Activated CD4-positive, alpha-beta T cell treated with anti-CD3 and anti-CD28 coated beads, Interleukin-2, amount 10 ng/mL, durations not matched to agents 24 days and 14 days (primary cell): ENCODE measurements at regions not wholly inside any gene's neighbourhood (a gene's known extent, or its start where the extent isn't known, plus 50 kb on each side); places are given as distances from the start of the nearest gene placed in this dataset.
"Not testable (repeated sequence)": the region's sequence is repeated elsewhere in the genome, so short reads cannot be mapped to it uniquely, and the experiment has no call there.

Source experiments
- DNase-seq: peaks from one replicate; pipeline ENCODE4 v3.0.0; 2022
- H3K27ac Mint-ChIP-seq: one replicate; pipeline ENCODE4 v1.8.0; 2022; ENCODE audit warnings: mild to moderate bottlenecking, mixed read lengths
- H3K27me3 Mint-ChIP-seq: one replicate; pipeline ENCODE4 v1.8.0; 2022; ENCODE audit warnings: mixed read lengths
- H3K36me3 Mint-ChIP-seq: one replicate; pipeline ENCODE4 v1.8.0; 2022; ENCODE audit warnings: low read depth, mild to moderate bottlenecking, mixed read lengths
- H3K4me1 Mint-ChIP-seq: one replicate; pipeline ENCODE4 v1.8.0; 2021; ENCODE audit warnings: mixed read lengths
- H3K4me3 Mint-ChIP-seq: one replicate; pipeline ENCODE4 v1.8.0; 2022; ENCODE audit warnings: mild to moderate bottlenecking, moderate library complexity, mixed read lengths
- H3K9me3 Mint-ChIP-seq: one replicate; pipeline ENCODE4 v1.8.0; 2021; ENCODE audit warnings: mixed read lengths
- intact Hi-C: fragments of 100-400 bp; cut with micrococcal nuclease; formaldehyde crosslinking; loops from one replicate; pipeline ENCODE4 v1.15.1; 2023

- H3K36me3 Mint-ChIP-seq, result no peaks in the 10 kb centered on the region
- no peak overlapping the region for H3K27ac Mint-ChIP-seq
- H3K4me3 Mint-ChIP-seq, result no peak overlapping the region
- DNase-seq, result no peak
- peaks cover 4% of the 10 kb centered on the region for H3K27me3 Mint-ChIP-seq
- intact Hi-C loops, result no loop called here
- H3K4me1 Mint-ChIP-seq, result peaks cover under 1% of the 10 kb centered on the region
- H3K9me3 Mint-ChIP-seq, result no peaks in the 10 kb centered on the region
These were observed 130.3 kb upstream of the ZPLD1 start for GRCh38 chr3:102304550-102304949.

GRCh38 chr3:102307442-102307841 lies 127.4 kb upstream of the ZPLD1 start:
- H3K9me3 Mint-ChIP-seq, result no peaks in the 10 kb centered on the region
- no peak overlapping the region for H3K4me3 Mint-ChIP-seq
- no peaks in the 10 kb centered on the region for H3K36me3 Mint-ChIP-seq
- intact Hi-C loops, result no loop called here
- no peak for DNase-seq
- no peaks in the 10 kb centered on the region for H3K4me1 Mint-ChIP-seq
- peaks cover 16% of the 10 kb centered on the region for H3K27me3 Mint-ChIP-seq
- H3K27ac Mint-ChIP-seq, result no peak overlapping the region

GRCh38 chr3:102329066-102329465 lies 105.7 kb upstream of the ZPLD1 start:
- Mint-ChIP-seq H3K9me3 (no peaks in the 10 kb centered on the region), H3K27ac (no peak overlapping the region), H3K4me3 (no peak overlapping the region), H3K36me3 (no peaks in the 10 kb centered on the region), H3K4me1 (no peaks in the 10 kb centered on the region), H3K27me3 (peaks cover 7% of the 10 kb centered on the region)
- intact Hi-C loops, result no loop called here
- no peak for DNase-seq

GRCh38 chr3:102329561-102329960 lies 105.3 kb upstream of the ZPLD1 start:
- intact Hi-C loops, result no loop called here
- H3K36me3 Mint-ChIP-seq, result no peaks in the 10 kb centered on the region
- H3K4me1 Mint-ChIP-seq, result no peaks in the 10 kb centered on the region
- no peaks in the 10 kb centered on the region for H3K9me3 Mint-ChIP-seq
- no peak overlapping the region for H3K4me3 Mint-ChIP-seq
- no peak for DNase-seq
- H3K27ac Mint-ChIP-seq, result no peak overlapping the region
- H3K27me3 Mint-ChIP-seq, result peaks cover 7% of the 10 kb centered on the region

GRCh38 chr3:102332205-102332604 lies 102.6 kb upstream of the ZPLD1 start:
- no peaks in the 10 kb centered on the region for H3K4me1 Mint-ChIP-seq
- H3K4me3 Mint-ChIP-seq, result no peak overlapping the region
- peaks cover 7% of the 10 kb centered on the region for H3K27me3 Mint-ChIP-seq
- intact Hi-C loops, result no loop called here
- H3K36me3 Mint-ChIP-seq, result no peaks in the 10 kb centered on the region
- DNase-seq, result no peak
- no peaks in the 10 kb centered on the region for H3K9me3 Mint-ChIP-seq
- no peak overlapping the region for H3K27ac Mint-ChIP-seq

- H3K4me1 Mint-ChIP-seq, result no peaks in the 10 kb centered on the region
- H3K9me3 Mint-ChIP-seq, result no peaks in the 10 kb centered on the region
- H3K27me3 Mint-ChIP-seq, result peaks cover 9% of the 10 kb centered on the region
- no peak overlapping the region for H3K27ac Mint-ChIP-seq
- H3K36me3 Mint-ChIP-seq, result no peaks in the 10 kb centered on the region
- intact Hi-C loops, result no loop called here
- H3K4me3 Mint-ChIP-seq, result no peak overlapping the region
- DNase-seq, result no peak
These were observed 101.9 kb upstream of the ZPLD1 start for GRCh38 chr3:102332934-102333333.

GRCh38 chr3:102336130-102336529 lies 98.7 kb upstream of the ZPLD1 start:
- no peak overlapping the region for H3K27ac Mint-ChIP-seq
- intact Hi-C loops, result no loop called here
- peaks cover 7% of the 10 kb centered on the region for H3K27me3 Mint-ChIP-seq
- DNase-seq, result no peak
- no peaks in the 10 kb centered on the region for H3K9me3 Mint-ChIP-seq
- H3K4me1 Mint-ChIP-seq, result no peaks in the 10 kb centered on the region
- H3K4me3 Mint-ChIP-seq, result no peak overlapping the region
- no peaks in the 10 kb centered on the region for H3K36me3 Mint-ChIP-seq

GRCh38 chr3:102339671-102340070 lies 95.1 kb upstream of the ZPLD1 start:
- Mint-ChIP-seq H3K9me3 (no peaks in the 10 kb centered on the region), H3K27me3 (peaks cover 11% of the 10 kb centered on the region), H3K27ac (no peak overlapping the region), H3K36me3 (no peaks in the 10 kb centered on the region), H3K4me1 (no peaks in the 10 kb centered on the region), H3K4me3 (no peak overlapping the region)
- intact Hi-C loops, result no loop called here
- DNase-seq, result no peak

GRCh38 chr3:102346897-102347296 lies 87.9 kb upstream of the ZPLD1 start:
- H3K27ac Mint-ChIP-seq, result no peak overlapping the region
- H3K9me3 Mint-ChIP-seq, result no peaks in the 10 kb centered on the region
- H3K4me1 Mint-ChIP-seq, result no peaks in the 10 kb centered on the region
- peaks cover 8% of the 10 kb centered on the region for H3K27me3 Mint-ChIP-seq
- no peak for DNase-seq
- intact Hi-C loops, result no loop called here
- no peak overlapping the region for H3K4me3 Mint-ChIP-seq
- no peaks in the 10 kb centered on the region for H3K36me3 Mint-ChIP-seq

GRCh38 chr3:102348904-102349303 lies 85.9 kb upstream of the ZPLD1 start:
- no peaks in the 10 kb centered on the region for H3K4me1 Mint-ChIP-seq
- H3K27ac Mint-ChIP-seq, result no peak overlapping the region
- no peak for DNase-seq
- intact Hi-C loops, result no loop called here
- H3K4me3 Mint-ChIP-seq, result no peak overlapping the region
- no peaks in the 10 kb centered on the region for H3K36me3 Mint-ChIP-seq
- H3K27me3 Mint-ChIP-seq, result peaks cover 5% of the 10 kb centered on the region
- H3K9me3 Mint-ChIP-seq, result no peaks in the 10 kb centered on the region

- H3K27ac Mint-ChIP-seq, result no peak overlapping the region
- intact Hi-C loops, result no loop called here
- H3K4me3 Mint-ChIP-seq, result no peak overlapping the region
- peaks cover 7% of the 10 kb centered on the region for H3K27me3 Mint-ChIP-seq
- H3K36me3 Mint-ChIP-seq, result no peaks in the 10 kb centered on the region
- no peaks in the 10 kb centered on the region for H3K9me3 Mint-ChIP-seq
- no peaks in the 10 kb centered on the region for H3K4me1 Mint-ChIP-seq
- DNase-seq, result no peak
These were observed 81.7 kb upstream of the ZPLD1 start for GRCh38 chr3:102353148-102353547.

GRCh38 chr3:102353805-102354204 lies 81.0 kb upstream of the ZPLD1 start:
- H3K4me3 Mint-ChIP-seq, result no peak overlapping the region
- peaks cover 7% of the 10 kb centered on the region for H3K27me3 Mint-ChIP-seq
- intact Hi-C loops, result no loop called here
- H3K27ac Mint-ChIP-seq, result no peak overlapping the region
- no peaks in the 10 kb centered on the region for H3K9me3 Mint-ChIP-seq
- no peak for DNase-seq
- H3K4me1 Mint-ChIP-seq, result no peaks in the 10 kb centered on the region
- H3K36me3 Mint-ChIP-seq, result no peaks in the 10 kb centered on the region

GRCh38 chr3:102354818-102355515 lies 79.8 kb upstream of the ZPLD1 start:
- H3K9me3 Mint-ChIP-seq, result no peaks in the 10 kb centered on the region

GRCh38 chr3:102356506-102356905 lies 78.3 kb upstream of the ZPLD1 start:
- Mint-ChIP-seq H3K36me3 (no peaks in the 10 kb centered on the region), H3K27me3 (peaks cover 4% of the 10 kb centered on the region), H3K4me1 (no peaks in the 10 kb centered on the region), H3K27ac (no peak overlapping the region), H3K9me3 (no peaks in the 10 kb centered on the region), H3K4me3 (no peak overlapping the region)
- DNase-seq, result no peak
- intact Hi-C loops, result no loop called here

More at GRCh38 chr3:102354818-102355515, 79.8 kb upstream of the ZPLD1 start:
- Mint-ChIP-seq H3K4me1 (no peaks in the 10 kb centered on the region), H3K4me3 (no peak overlapping the region), H3K27me3 (peaks cover 7% of the 10 kb centered on the region), H3K27ac (no peak overlapping the region), H3K36me3 (no peaks in the 10 kb centered on the region)
- DNase-seq, result no peak
- intact Hi-C loops, result no loop called here

- H3K36me3 Mint-ChIP-seq, H3K27me3 Mint-ChIP-seq, DNase-seq, H3K27ac Mint-ChIP-seq, H3K9me3 Mint-ChIP-seq, H3K4me3 Mint-ChIP-seq, intact Hi-C loops, H3K4me1 Mint-ChIP-seq: not testable (repeated sequence)
These were observed 77.5 kb upstream of the ZPLD1 start for GRCh38 chr3:102357313-102357712.
